Activated CD4-positive, alpha-beta memory T cell treated with anti-CD3 and anti-CD28 coated beads, Interleukin-2, amount 10 ng/mL, durations not matched to agents 7 days and 5 days (primary cell): ENCODE measurements at regions not wholly inside any gene's neighbourhood (a gene's known extent, or its start where the extent isn't known, plus 50 kb on each side); places are given as distances from the start of the nearest gene placed in this dataset.
"Not testable (repeated sequence)": the region's sequence is repeated elsewhere in the genome, so short reads cannot be mapped to it uniquely, and the experiment has no call there.

Experiments
- CTCF ChIA-PET: fragments of 350-600 bp; sonication (Branson Sonifier 250); formaldehyde crosslinking; loops from one replicate; lab custom pipeline; 2021; ENCODE audit warnings: antibody characterized with exemption, inconsistent platforms; lab: Charles Lee
- POLR2A ChIA-PET: fragments of 350-600 bp; sonication (Branson Sonifier 250); formaldehyde crosslinking; loops from one replicate; lab custom pipeline; 2021; ENCODE audit warnings: antibody characterized with exemption; lab: Charles Lee
- DNase-seq: peaks from one replicate; pipeline ENCODE4 v3.0.0-alpha.2; 2020
- H3K27ac Mint-ChIP-seq: one replicate; pipeline ENCODE4 v1.8.0; 2021; ENCODE audit warnings: mild to moderate bottlenecking, mixed read lengths
- H3K27me3 Mint-ChIP-seq: one replicate; pipeline ENCODE4 v1.8.0; 2021; ENCODE audit warnings: mixed read lengths
- H3K36me3 Mint-ChIP-seq: one replicate; pipeline ENCODE4 v1.8.0; 2021; ENCODE audit warnings: low read depth, mixed read lengths
- H3K4me1 Mint-ChIP-seq: one replicate; pipeline ENCODE4 v1.8.0; 2021; ENCODE audit warnings: mixed read lengths
- H3K4me3 Mint-ChIP-seq: one replicate; pipeline ENCODE4 v1.8.0; 2021; ENCODE audit warnings: mild to moderate bottlenecking, mixed read lengths
- H3K9me3 Mint-ChIP-seq: one replicate; pipeline ENCODE4 v1.8.0; 2021; ENCODE audit warnings: mixed read lengths

- H3K4me3 Mint-ChIP-seq, POLR2A ChIA-PET, DNase-seq, H3K4me1 Mint-ChIP-seq, H3K27me3 Mint-ChIP-seq, CTCF ChIA-PET, H3K36me3 Mint-ChIP-seq, H3K27ac Mint-ChIP-seq, H3K9me3 Mint-ChIP-seq: not testable (repeated sequence)
These were observed 79.7 kb upstream of the MTLN start for GRCh38 chr2:110291909-110292579.

DNA sequence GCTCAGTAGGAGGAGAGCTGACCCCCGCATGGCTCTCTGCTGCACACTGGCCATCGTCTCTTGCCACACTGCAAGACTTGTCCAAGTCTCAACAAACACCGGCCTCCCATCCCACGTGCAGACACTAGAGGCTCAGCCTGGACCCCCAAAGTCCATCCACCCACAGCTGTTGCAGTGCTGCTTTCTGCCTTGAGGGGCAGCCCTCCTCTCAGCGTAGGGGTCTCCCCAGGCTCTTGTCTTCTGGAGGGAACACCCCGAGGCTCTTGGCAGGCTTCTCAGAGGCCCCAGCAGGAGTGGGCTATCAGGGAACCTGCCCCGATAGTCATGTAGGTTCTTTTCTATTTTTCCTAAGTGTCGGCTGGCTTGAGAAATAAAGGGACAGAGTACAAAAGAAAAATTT lies 75.5 kb upstream of the MTLN start:
- H3K4me3 Mint-ChIP-seq, H3K27ac Mint-ChIP-seq, DNase-seq, CTCF ChIA-PET, H3K36me3 Mint-ChIP-seq, H3K9me3 Mint-ChIP-seq, H3K4me1 Mint-ChIP-seq, H3K27me3 Mint-ChIP-seq, POLR2A ChIA-PET: not testable (repeated sequence)

DNA sequence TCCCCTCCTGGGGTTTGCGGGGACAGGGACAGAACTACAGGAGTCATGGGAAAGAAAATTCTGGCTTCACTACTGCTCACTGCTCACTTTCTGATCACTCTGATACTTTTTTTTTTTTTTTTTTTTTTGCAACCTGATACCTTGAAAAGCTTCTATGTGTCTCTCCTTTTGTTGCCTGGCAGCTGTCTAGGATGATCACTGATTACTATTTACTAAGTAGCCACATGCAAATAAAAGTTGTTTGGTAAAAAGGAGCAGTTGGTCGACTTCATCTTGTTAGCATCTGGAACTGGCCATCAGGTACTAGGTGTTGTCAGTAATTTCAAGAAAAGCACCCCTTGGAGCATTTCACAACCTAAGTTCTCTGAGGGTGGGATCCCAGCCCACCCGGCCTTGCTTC lies 74.9 kb upstream of the MTLN start:
- POLR2A ChIA-PET, H3K27me3 Mint-ChIP-seq, H3K9me3 Mint-ChIP-seq: not testable (repeated sequence)

GRCh38 chr2:110285002-110285401 lies 72.7 kb upstream of the MTLN start:
- H3K9me3 Mint-ChIP-seq, CTCF ChIA-PET, H3K27me3 Mint-ChIP-seq, H3K4me3 Mint-ChIP-seq, DNase-seq, H3K27ac Mint-ChIP-seq, H3K36me3 Mint-ChIP-seq, POLR2A ChIA-PET, H3K4me1 Mint-ChIP-seq: not testable (repeated sequence)

More for the DNA sequence above, 74.9 kb upstream of the MTLN start:
- H3K27ac Mint-ChIP-seq, H3K4me1 Mint-ChIP-seq, CTCF ChIA-PET, H3K36me3 Mint-ChIP-seq, DNase-seq, H3K4me3 Mint-ChIP-seq: not testable (repeated sequence)

DNA sequence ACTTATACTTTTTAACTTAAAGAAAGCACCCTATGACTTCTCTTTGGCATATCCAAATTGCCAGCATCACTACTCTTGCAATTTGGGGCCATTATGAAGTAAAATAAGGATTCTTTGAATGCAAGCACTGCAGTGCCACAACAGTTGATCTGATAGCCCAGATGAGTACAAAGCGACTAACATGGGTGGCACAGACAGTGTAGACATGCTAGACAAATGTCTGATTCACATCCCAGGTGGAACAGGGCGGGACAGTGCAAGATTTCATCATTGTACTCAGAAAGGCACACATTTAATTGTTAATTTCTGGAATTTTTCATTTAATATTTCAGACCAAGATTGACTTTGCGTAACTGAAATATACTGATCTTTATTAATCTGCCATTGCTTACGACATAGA lies 68.5 kb upstream of the MTLN start:
- H3K27me3 Mint-ChIP-seq, CTCF ChIA-PET, H3K4me1 Mint-ChIP-seq, H3K27ac Mint-ChIP-seq, H3K9me3 Mint-ChIP-seq, H3K36me3 Mint-ChIP-seq, DNase-seq, POLR2A ChIA-PET, H3K4me3 Mint-ChIP-seq: not testable (repeated sequence)

DNA sequence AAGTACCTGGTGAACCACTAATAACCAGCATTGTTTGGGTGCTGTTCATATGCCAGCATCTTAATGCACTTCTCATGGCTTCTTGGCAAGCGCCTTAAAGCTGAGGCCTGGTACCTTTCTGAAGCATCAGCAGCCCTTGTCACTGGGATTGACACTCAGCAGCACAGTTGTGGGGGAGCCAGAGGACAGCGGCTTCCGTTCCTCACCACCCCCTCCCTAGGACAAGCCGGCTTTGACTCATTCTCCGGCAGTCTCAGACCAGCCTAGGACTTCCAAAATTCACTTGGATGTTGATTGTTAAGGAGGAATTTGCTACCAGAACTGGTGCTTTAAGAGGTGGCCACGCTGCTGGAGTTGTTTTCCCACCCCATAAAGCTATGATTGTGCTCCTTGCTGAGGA lies 64.7 kb upstream of the MTLN start:
- H3K4me1 Mint-ChIP-seq, H3K36me3 Mint-ChIP-seq, H3K27ac Mint-ChIP-seq, DNase-seq, H3K9me3 Mint-ChIP-seq, H3K4me3 Mint-ChIP-seq, H3K27me3 Mint-ChIP-seq, POLR2A ChIA-PET, CTCF ChIA-PET: not testable (repeated sequence)

DNA sequence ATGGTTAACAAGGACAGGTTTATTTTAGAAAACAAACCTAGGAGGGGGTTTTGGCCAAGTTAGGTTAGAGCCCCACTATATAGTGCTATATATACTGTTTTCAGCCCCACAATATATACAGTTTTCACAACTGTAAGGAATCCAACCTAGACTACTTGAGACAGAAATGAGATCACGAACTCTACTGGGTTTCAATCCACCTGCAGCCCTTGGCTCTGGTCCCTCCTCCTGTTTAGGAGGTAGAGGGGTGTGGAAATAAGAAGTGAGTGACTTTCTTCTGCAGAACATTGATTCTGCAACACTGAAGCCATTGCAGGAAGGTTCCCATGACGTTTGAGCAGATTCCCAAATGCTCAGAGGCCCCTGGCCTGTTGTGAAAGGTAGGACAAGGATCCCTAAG lies 63.7 kb upstream of the MTLN start:
- H3K27ac Mint-ChIP-seq, H3K36me3 Mint-ChIP-seq, DNase-seq, H3K4me3 Mint-ChIP-seq, CTCF ChIA-PET, H3K27me3 Mint-ChIP-seq, H3K9me3 Mint-ChIP-seq, POLR2A ChIA-PET, H3K4me1 Mint-ChIP-seq: not testable (repeated sequence)

DNA sequence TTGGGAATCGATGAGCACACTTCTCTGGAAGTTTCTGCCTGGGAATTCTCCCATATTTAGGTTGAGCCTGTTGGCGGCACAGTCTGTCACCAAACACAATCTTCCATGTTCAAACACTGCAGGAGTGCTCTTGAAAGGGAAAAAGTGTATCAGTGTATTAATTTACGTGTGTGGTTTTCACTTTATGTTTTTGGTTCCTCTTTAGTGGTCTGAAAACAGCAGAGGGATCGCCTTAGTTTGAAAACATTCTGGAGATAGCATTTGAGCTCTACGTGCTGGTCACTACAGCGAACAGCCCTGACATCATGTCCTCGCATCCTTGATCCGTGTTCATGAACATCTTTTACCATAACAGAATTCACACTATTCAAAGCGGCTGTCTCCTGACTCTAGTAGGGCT lies 57.3 kb upstream of the MTLN start:
- H3K9me3 Mint-ChIP-seq, POLR2A ChIA-PET, H3K27ac Mint-ChIP-seq, CTCF ChIA-PET, H3K27me3 Mint-ChIP-seq, H3K4me3 Mint-ChIP-seq, DNase-seq, H3K36me3 Mint-ChIP-seq, H3K4me1 Mint-ChIP-seq: not testable (repeated sequence)

DNA sequence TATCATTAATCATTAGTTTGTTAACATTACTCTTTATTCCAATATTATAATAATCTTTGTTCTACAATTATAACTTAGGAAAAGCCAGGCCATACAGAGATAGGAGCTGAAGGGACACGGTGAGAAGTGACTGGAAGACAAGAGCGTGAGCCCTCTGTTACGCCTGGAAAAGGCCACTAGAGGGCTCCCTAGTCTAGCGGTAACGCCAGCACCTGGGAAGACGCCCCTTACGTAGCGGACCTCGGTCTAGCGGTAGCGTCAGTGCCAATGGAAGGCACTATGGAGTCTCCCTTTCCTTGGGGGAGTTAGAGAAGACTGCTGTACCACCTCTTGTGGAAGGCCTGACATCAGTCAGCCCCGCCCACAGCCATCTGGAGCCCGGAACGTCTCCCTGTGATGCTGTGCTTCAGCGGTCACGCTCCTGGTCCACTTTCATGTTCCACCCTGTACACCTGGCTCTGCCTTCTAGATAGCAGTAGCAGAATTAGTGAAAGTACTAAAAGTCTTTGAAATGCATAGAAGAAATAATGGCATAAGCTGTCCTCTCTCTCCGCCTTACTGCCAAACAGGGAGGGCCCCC lies 55.6 kb upstream of the MTLN start:
- H3K9me3 Mint-ChIP-seq, CTCF ChIA-PET, H3K4me1 Mint-ChIP-seq, DNase-seq, H3K27ac Mint-ChIP-seq, H3K27me3 Mint-ChIP-seq, H3K36me3 Mint-ChIP-seq, H3K4me3 Mint-ChIP-seq, POLR2A ChIA-PET: not testable (repeated sequence)

GRCh38 chr2:110264804-110265203 lies 52.5 kb upstream of the MTLN start:
- POLR2A ChIA-PET, DNase-seq, H3K4me1 Mint-ChIP-seq, H3K9me3 Mint-ChIP-seq, H3K4me3 Mint-ChIP-seq, CTCF ChIA-PET, H3K36me3 Mint-ChIP-seq, H3K27me3 Mint-ChIP-seq, H3K27ac Mint-ChIP-seq: not testable (repeated sequence)

GRCh38 chr2:110264076-110264681 lies 51.8 kb upstream of the MTLN start:
- H3K27ac Mint-ChIP-seq, CTCF ChIA-PET, H3K9me3 Mint-ChIP-seq, POLR2A ChIA-PET, H3K4me1 Mint-ChIP-seq, H3K27me3 Mint-ChIP-seq, DNase-seq, H3K4me3 Mint-ChIP-seq, H3K36me3 Mint-ChIP-seq: not testable (repeated sequence)

DNA sequence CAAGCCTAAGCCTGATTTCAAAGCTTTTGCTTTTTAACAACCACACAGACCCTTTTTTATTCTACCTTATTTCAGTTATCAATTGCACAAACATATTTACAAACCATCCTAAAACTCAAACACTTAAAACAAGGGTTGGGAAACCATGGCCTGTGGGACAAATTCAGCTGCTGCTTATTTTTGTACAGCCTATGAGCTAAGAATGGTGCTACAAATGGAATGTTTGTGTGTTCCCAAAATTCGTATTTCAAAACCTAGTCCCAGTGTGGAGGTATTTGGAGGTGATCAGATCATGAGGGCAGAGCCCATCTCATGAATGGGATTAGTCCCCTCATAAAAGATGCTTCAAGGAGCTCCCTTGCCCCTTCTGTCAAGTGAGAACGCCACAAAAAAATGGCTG lies 51.1 kb upstream of the MTLN start:
- H3K9me3 Mint-ChIP-seq, CTCF ChIA-PET, H3K27ac Mint-ChIP-seq, H3K4me1 Mint-ChIP-seq, H3K27me3 Mint-ChIP-seq, H3K36me3 Mint-ChIP-seq, POLR2A ChIA-PET, H3K4me3 Mint-ChIP-seq, DNase-seq: not testable (repeated sequence)
